ENCODE measurements at regions not wholly inside any gene's neighbourhood (a gene's known extent, or its start where the extent isn't known, plus 50 kb on each side); places are given as distances from the start of the nearest gene placed in this dataset.

GRCh38 chr1:83813576-83813975 lies 185.4 kb downstream of the TTLL7 start:
- TF ChIP-seq CTCF (IDR thresholded peaks at IDR 0.05; ENCODE audit: low read depth, low read length, poor library complexity, severe bottlenecking), result no peak
- no peak for TF ChIP-seq EZH2phosphoT487 (IDR thresholded peaks at IDR 0.05; ENCODE audit: borderline replicate concordance, low read length)
- no peaks in the 10 kb centered on the region for H3K27me3 ChIP-seq (ENCODE audit: control insufficient read depth, low read length)
- H3K4me2 ChIP-seq (ENCODE audit: low read length), result no peak overlapping the region

GRCh38 chr1:83810144-83810543 lies 188.8 kb downstream of the TTLL7 start:
- no peaks in the 10 kb centered on the region for H4K20me1 ChIP-seq (ENCODE audit: control insufficient read depth, insufficient read depth, low read depth, low read length)
- H3K9me3 ChIP-seq (ENCODE audit: control insufficient read depth, insufficient read depth, low read length), result no peaks in the 10 kb centered on the region
- no peaks in the 10 kb centered on the region for H3F3A ChIP-seq (ENCODE audit: control insufficient read depth, insufficient read depth)
- H3K27ac ChIP-seq (ENCODE audit: low read depth, low read length), result no peak overlapping the region
- no peaks in the 10 kb centered on the region for H3K36me3 ChIP-seq (ENCODE audit: control insufficient read depth, low read length)
- peaks cover 5% of the 10 kb centered on the region; the same call in 1 of the 2 replicates for H3K4me1 ChIP-seq (ENCODE audit: control insufficient read depth, low read length)
- H3K4me3 ChIP-seq (ENCODE audit: low read length), result no peak overlapping the region
- no peaks in the 10 kb centered on the region for H3K79me2 ChIP-seq (ENCODE audit: control insufficient read depth, low read length)
- no peak overlapping the region for H3K4me2 ChIP-seq (ENCODE audit: low read length)
- no peaks in the 10 kb centered on the region for H3K27me3 ChIP-seq (ENCODE audit: control insufficient read depth, low read length)
- H3K9me2 ChIP-seq (replicated peaks; ENCODE audit: control insufficient read depth, low read length), result no peaks in the 10 kb centered on the region
- TF ChIP-seq CTCF (IDR thresholded peaks at IDR 0.05; ENCODE audit: low read depth, low read length, poor library complexity, severe bottlenecking), result no peak
- no peak for TF ChIP-seq EZH2phosphoT487 (IDR thresholded peaks at IDR 0.05; ENCODE audit: borderline replicate concordance, low read length)

More at GRCh38 chr1:83813576-83813975, 185.4 kb downstream of the TTLL7 start:
- Histone ChIP-seq H4K20me1 (ENCODE audit: control insufficient read depth, insufficient read depth, low read depth, low read length) (no peaks in the 10 kb centered on the region), H3K79me2 (ENCODE audit: control insufficient read depth, low read length) (no peaks in the 10 kb centered on the region), H3K27ac (ENCODE audit: low read depth, low read length) (no peak overlapping the region), H3K9me2 (replicated peaks; ENCODE audit: control insufficient read depth, low read length) (no peaks in the 10 kb centered on the region), H3K4me3 (ENCODE audit: low read length) (no peak overlapping the region), H3K4me1 (ENCODE audit: control insufficient read depth, low read length) (peaks cover 5% of the 10 kb centered on the region; the same call in 1 of the 2 replicates), H3K9me3 (ENCODE audit: control insufficient read depth, insufficient read depth, low read length) (no peaks in the 10 kb centered on the region), H3F3A (ENCODE audit: control insufficient read depth, insufficient read depth) (no peaks in the 10 kb centered on the region), H3K36me3 (ENCODE audit: control insufficient read depth, low read length) (no peaks in the 10 kb centered on the region)

GRCh38 chr1:83808536-83808935 lies 190.4 kb downstream of the TTLL7 start:
- Histone ChIP-seq H3F3A (ENCODE audit: control insufficient read depth, insufficient read depth) (no peaks in the 10 kb centered on the region), H3K4me2 (ENCODE audit: low read length) (no peak overlapping the region), H3K4me3 (ENCODE audit: low read length) (no peak overlapping the region), H3K9me2 (replicated peaks; ENCODE audit: control insufficient read depth, low read length) (no peaks in the 10 kb centered on the region), H3K4me1 (ENCODE audit: control insufficient read depth, low read length) (peaks cover 5% of the 10 kb centered on the region; the same call in 1 of the 2 replicates), H3K27me3 (ENCODE audit: control insufficient read depth, low read length) (no peaks in the 10 kb centered on the region), H3K79me2 (ENCODE audit: control insufficient read depth, low read length) (no peaks in the 10 kb centered on the region), H3K9me3 (ENCODE audit: control insufficient read depth, insufficient read depth, low read length) (no peaks in the 10 kb centered on the region), H4K20me1 (ENCODE audit: control insufficient read depth, insufficient read depth, low read depth, low read length) (no peaks in the 10 kb centered on the region), H3K27ac (ENCODE audit: low read depth, low read length) (no peak overlapping the region), H3K36me3 (ENCODE audit: control insufficient read depth, low read length) (no peaks in the 10 kb centered on the region)
- TF ChIP-seq EZH2phosphoT487 (IDR thresholded peaks at IDR 0.05; ENCODE audit: borderline replicate concordance, low read length), result no peak
- TF ChIP-seq CTCF (IDR thresholded peaks at IDR 0.05; ENCODE audit: low read depth, low read length, poor library complexity, severe bottlenecking), result no peak
